ENCODE measurements at regions not wholly inside any gene's neighbourhood (a gene's known extent, or its start where the extent isn't known, plus 50 kb on each side); places are given as distances from the start of the nearest gene placed in this dataset.

GRCh38 chr1:191634801-191635508, 523.3 kb upstream of the RGS18 start:
- CTCF ChIA-PET: no interaction called here
- DNase-seq: no peak
- H3K9me3 Mint-ChIP-seq (ENCODE audit: low read depth, unreplicated experiment): no peaks in the 10 kb centered on the region
- TF ChIP-seq CTCF (IDR thresholded peaks at IDR 0.05; ENCODE audit: unreplicated experiment): no peak
- intact Hi-C loops (cut with micrococcal nuclease; ENCODE audit: unreplicated experiment): loop anchor here (10.0 kb wide), 1 partner anchor 790 kb away; no protein-coding TSS in a partner anchor
- H3K36me3 Mint-ChIP-seq (ENCODE audit: insufficient read depth, unreplicated experiment): no peaks in the 10 kb centered on the region
- H3K4me3 Mint-ChIP-seq (ENCODE audit: low read depth, unreplicated experiment): no peak overlapping the region
- no peaks in the 10 kb centered on the region for H3K27me3 Mint-ChIP-seq (ENCODE audit: unreplicated experiment)
- H3K27ac Mint-ChIP-seq (ENCODE audit: unreplicated experiment): no peak overlapping the region
- BruUV-seq (replicated peaks): no TSS peak
- peaks cover 19% of the 10 kb centered on the region for H3K4me1 Mint-ChIP-seq (ENCODE audit: low read depth, unreplicated experiment)

GRCh38 chr1:191636345-191636744, 521.9 kb upstream of the RGS18 start:
- no peaks in the 10 kb centered on the region for H3K9me3 Mint-ChIP-seq (ENCODE audit: low read depth, unreplicated experiment)
- no peak overlapping the region for H3K4me3 Mint-ChIP-seq (ENCODE audit: low read depth, unreplicated experiment)
- no TSS peak for BruUV-seq (replicated peaks)
- no peaks in the 10 kb centered on the region for H3K36me3 Mint-ChIP-seq (ENCODE audit: insufficient read depth, unreplicated experiment)
- no peaks in the 10 kb centered on the region for H3K27me3 Mint-ChIP-seq (ENCODE audit: unreplicated experiment)
- no peak overlapping the region for H3K27ac Mint-ChIP-seq (ENCODE audit: unreplicated experiment)
- intact Hi-C loops (cut with micrococcal nuclease; ENCODE audit: unreplicated experiment): loop anchor here (10.0 kb wide), 1 partner anchor 792 kb away; no protein-coding TSS in a partner anchor
- no peak for DNase-seq
- peaks cover 13% of the 10 kb centered on the region for H3K4me1 Mint-ChIP-seq (ENCODE audit: low read depth, unreplicated experiment)
- no peak for TF ChIP-seq CTCF (IDR thresholded peaks at IDR 0.05; ENCODE audit: unreplicated experiment)
- CTCF ChIA-PET: no interaction called here

GRCh38 chr1:191641420-191642260, 516.6 kb upstream of the RGS18 start:
- Mint-ChIP-seq H3K36me3 (ENCODE audit: insufficient read depth, unreplicated experiment) (no peaks in the 10 kb centered on the region), H3K4me1 (ENCODE audit: low read depth, unreplicated experiment) (peaks cover 14% of the 10 kb centered on the region), H3K27ac (ENCODE audit: unreplicated experiment) (no peak overlapping the region), H3K9me3 (ENCODE audit: low read depth, unreplicated experiment) (no peaks in the 10 kb centered on the region), H3K4me3 (ENCODE audit: low read depth, unreplicated experiment) (no peak overlapping the region), H3K27me3 (ENCODE audit: unreplicated experiment) (no peaks in the 10 kb centered on the region)
- CTCF ChIA-PET: no interaction called here
- no peak for DNase-seq
- no peak for TF ChIP-seq CTCF (IDR thresholded peaks at IDR 0.05; ENCODE audit: unreplicated experiment)
- no TSS peak for BruUV-seq (replicated peaks)
- intact Hi-C loops (cut with micrococcal nuclease; ENCODE audit: unreplicated experiment): no loop called here

GRCh38 chr1:191643060-191643459, 515.2 kb upstream of the RGS18 start:
- intact Hi-C loops (cut with micrococcal nuclease; ENCODE audit: unreplicated experiment): no loop called here
- Mint-ChIP-seq H3K4me1 (ENCODE audit: low read depth, unreplicated experiment) (peaks cover 14% of the 10 kb centered on the region), H3K4me3 (ENCODE audit: low read depth, unreplicated experiment) (no peak overlapping the region), H3K9me3 (ENCODE audit: low read depth, unreplicated experiment) (no peaks in the 10 kb centered on the region), H3K27me3 (ENCODE audit: unreplicated experiment) (no peaks in the 10 kb centered on the region), H3K36me3 (ENCODE audit: insufficient read depth, unreplicated experiment) (no peaks in the 10 kb centered on the region), H3K27ac (ENCODE audit: unreplicated experiment) (no peak overlapping the region)
- no peak for TF ChIP-seq CTCF (IDR thresholded peaks at IDR 0.05; ENCODE audit: unreplicated experiment)
- DNase-seq: no peak
- CTCF ChIA-PET: interaction anchor here (0.7 kb wide), 1 partner anchor 407 kb away, joined by 3 read pairs; no protein-coding TSS in a partner anchor
- BruUV-seq (replicated peaks): no TSS peak

Data from Calu3 (cell line).